H9 (cell line): ENCODE measurements at regions not wholly inside any gene's neighbourhood (a gene's known extent, or its start where the extent isn't known, plus 50 kb on each side); places are given as distances from the start of the nearest gene placed in this dataset.

ENCODE experiments used
- DNase-seq: peaks from one replicate; pipeline ENCODE4 v3.0.0-alpha.2; 2017
- H2AFZ ChIP-seq: one replicate; pipeline ENCODE4 v1.6.1; 2013; ENCODE audit warnings: mild to moderate bottlenecking, low read length, control low read depth, moderate library complexity
- H2AK5ac ChIP-seq: 2 replicates; pipeline ENCODE4 v1.6.1; 2013; ENCODE audit warnings: low read length, control low read depth, mixed read lengths; ENCODE audit not compliant: insufficient read length
- H2BK120ac ChIP-seq: one replicate; pipeline ENCODE4 v1.6.1; 2013; ENCODE audit warnings: low read depth, mild to moderate bottlenecking, low read length, control low read depth, inconsistent platforms; ENCODE audit not compliant: poor library complexity, severe bottlenecking
- H2BK12ac ChIP-seq: 2 replicates; pipeline ENCODE4 v1.6.1; 2013; ENCODE audit warnings: low read length, control low read depth, mixed read lengths, low read depth; ENCODE audit not compliant: insufficient read length
- H2BK15ac ChIP-seq: 2 replicates; pipeline ENCODE4 v1.6.1; 2013; ENCODE audit warnings: low read depth, low read length, control low read depth
- H2BK20ac ChIP-seq: one replicate; pipeline ENCODE4 v1.6.1; 2013; ENCODE audit warnings: low read depth, mild to moderate bottlenecking, low read length, control low read depth, inconsistent platforms; ENCODE audit not compliant: poor library complexity, severe bottlenecking
- H2BK5ac ChIP-seq: 2 replicates; pipeline ENCODE4 v1.6.1; 2013; ENCODE audit warnings: low read length, control low read depth, mixed read lengths; ENCODE audit not compliant: insufficient read length
- H3K14ac ChIP-seq: 2 replicates; pipeline ENCODE4 v1.6.1; 2013; ENCODE audit warnings: low read length, control low read depth; ENCODE audit not compliant: insufficient read depth
- H3K18ac ChIP-seq: 2 replicates; pipeline ENCODE4 v1.6.1; 2013; ENCODE audit warnings: low read depth, mild to moderate bottlenecking, mixed read lengths, low read length, control low read depth; ENCODE audit not compliant: insufficient read length
- H3K23ac ChIP-seq: 2 replicates; pipeline ENCODE4 v1.6.1; 2013; ENCODE audit warnings: low read length, control low read depth, mixed read lengths, low read depth; ENCODE audit not compliant: insufficient read length
- H3K23me2 ChIP-seq: 2 replicates; pipeline ENCODE4 v1.6.1; 2013; ENCODE audit warnings: low read depth, mild to moderate bottlenecking, mixed read lengths, low read length, control low read depth; ENCODE audit not compliant: insufficient read length, poor library complexity, severe bottlenecking
- H3K27ac ChIP-seq: 2 replicates; pipeline ENCODE4 v1.5.1; 2013; ENCODE audit warnings: low read length, control low read depth, mixed read lengths, low read depth; ENCODE audit not compliant: insufficient read length
- H3K27me3 ChIP-seq: 2 replicates; pipeline ENCODE4 v1.6.1; 2013; ENCODE audit warnings: low read length, control low read depth, inconsistent platforms; ENCODE audit not compliant: insufficient read depth
- H3K4ac ChIP-seq: 2 replicates; pipeline ENCODE4 v1.6.1; 2013; ENCODE audit warnings: low read depth, mild to moderate bottlenecking, control low read depth, inconsistent platforms, low read length, moderate library complexity
- H3K4me1 ChIP-seq: 2 replicates; pipeline ENCODE4 v1.6.1; 2013; ENCODE audit warnings: low read length, control low read depth, inconsistent platforms; ENCODE audit not compliant: insufficient read depth
- H3K4me2 ChIP-seq: 2 replicates; pipeline ENCODE4 v1.6.1; 2013; ENCODE audit warnings: low read length, control low read depth, mixed read lengths; ENCODE audit not compliant: insufficient read length, insufficient read depth
- H3K56ac ChIP-seq: 2 replicates; pipeline ENCODE4 v1.6.1; 2013; ENCODE audit warnings: low read depth, mild to moderate bottlenecking, mixed read lengths, low read length, control low read depth; ENCODE audit not compliant: insufficient read length
- H3K79me1 ChIP-seq: 2 replicates; pipeline ENCODE4 v1.6.1; 2013; ENCODE audit warnings: low read depth, mild to moderate bottlenecking, moderate library complexity, low read length, control low read depth, inconsistent platforms; ENCODE audit not compliant: insufficient read depth, poor library complexity, severe bottlenecking
- H3K79me2 ChIP-seq: 2 replicates; pipeline ENCODE4 v1.6.1; 2013; ENCODE audit warnings: low read length, control low read depth, inconsistent platforms; ENCODE audit not compliant: insufficient read depth
- H3K9ac ChIP-seq: 2 replicates; pipeline ENCODE4 v1.6.1; 2013; ENCODE audit warnings: low read length, control low read depth, mixed read lengths; ENCODE audit not compliant: insufficient read length; ENCODE audit errors: extremely low read depth
- H3K9me3 ChIP-seq: one replicate; pipeline ENCODE4 v1.6.1; 2013; ENCODE audit warnings: low read depth, low read length, inconsistent platforms; ENCODE audit not compliant: control insufficient read depth
- H3T11ph ChIP-seq: one replicate; pipeline ENCODE4 v1.6.1; 2013; ENCODE audit warnings: mild to moderate bottlenecking, low read length, control low read depth, inconsistent platforms
- H4K20me1 ChIP-seq: one replicate; pipeline ENCODE4 v1.6.1; 2013; ENCODE audit not compliant: control insufficient read depth, insufficient read length, insufficient read depth
- H4K5ac ChIP-seq: 2 replicates; pipeline ENCODE4 v1.6.1; 2013; ENCODE audit warnings: low read depth, mild to moderate bottlenecking, mixed read lengths, low read length, control low read depth; ENCODE audit not compliant: insufficient read length
- H4K8ac ChIP-seq: replicated peaks from 2 replicates; pipeline ENCODE4 v1.6.1; 2013; ENCODE audit warnings: low read length, control low read depth, mixed read lengths, low read depth; ENCODE audit not compliant: insufficient read length
- H4K91ac ChIP-seq: 2 replicates; pipeline ENCODE4 v1.6.1; 2013; ENCODE audit warnings: low read depth, mild to moderate bottlenecking, moderate library complexity, mixed read lengths, low read length, control low read depth; ENCODE audit not compliant: insufficient read length
- H3K27ac Mint-ChIP-seq, 3 experiments: 2 replicates in 2 of 3; 3 replicates in 1 of 3; pipeline ENCODE4 v1.8.0; 2020 to 2021; ENCODE audit warnings: mixed read lengths in 3 of 3, mild to moderate bottlenecking in 1 of 3, moderate library complexity in 1 of 3
- H3K27me3 Mint-ChIP-seq: 2 replicates; pipeline ENCODE4 v1.8.0; 2021; ENCODE audit warnings: low read depth, mild to moderate bottlenecking, moderate library complexity, mixed read lengths
- H3K36me3 Mint-ChIP-seq, 3 experiments: 2 replicates in 2 of 3; 3 replicates in 1 of 3; pipeline ENCODE4 v1.8.0; 2020 to 2021; ENCODE audit warnings: low read depth in 3 of 3, mixed read lengths in 3 of 3; ENCODE audit not compliant: insufficient read depth in 1 of 3
- H3K4me1 Mint-ChIP-seq, 2 experiments: 2 replicates each; pipeline ENCODE4 v1.8.0; 2020; ENCODE audit warnings: mixed read lengths in 2 of 2
- H3K4me3 Mint-ChIP-seq, 2 experiments: 2 replicates in 1 of 2; 3 replicates in 1 of 2; pipeline ENCODE4 v1.8.0; 2020 to 2021; ENCODE audit warnings: mild to moderate bottlenecking in 2 of 2, mixed read lengths in 2 of 2, moderate library complexity in 1 of 2
- H3K9me3 Mint-ChIP-seq, 2 experiments: 2 replicates in 1 of 2; 3 replicates in 1 of 2; pipeline ENCODE4 v1.8.0; 2020; ENCODE audit warnings: mild to moderate bottlenecking in 2 of 2, mixed read lengths in 2 of 2, moderate library complexity in 1 of 2
- WGBS: extraction: QIAGEN DNeasy Blood & Tissue Kit; methylation state at CpG from one replicate; pipeline ENCODE4 v1.1.7; 2013; ENCODE audit warnings: missing lambda C conversion rate, low lambda C conversion rate, mixed read lengths; ENCODE audit not compliant: insufficient read length; ENCODE audit errors: extremely low coverage; 5-methylcytosine and 5-hydroxymethylcytosine counted together
- TF ChIP-seq, protein P1 (sequence below): fragments of 200-600 bp; sonication (generic); conservative IDR thresholded peaks from 3 replicates; pipeline ENCODE4 v1.8.0; 2021; ENCODE audit warnings: antibody characterized with exemption, mild to moderate bottlenecking

DNA sequence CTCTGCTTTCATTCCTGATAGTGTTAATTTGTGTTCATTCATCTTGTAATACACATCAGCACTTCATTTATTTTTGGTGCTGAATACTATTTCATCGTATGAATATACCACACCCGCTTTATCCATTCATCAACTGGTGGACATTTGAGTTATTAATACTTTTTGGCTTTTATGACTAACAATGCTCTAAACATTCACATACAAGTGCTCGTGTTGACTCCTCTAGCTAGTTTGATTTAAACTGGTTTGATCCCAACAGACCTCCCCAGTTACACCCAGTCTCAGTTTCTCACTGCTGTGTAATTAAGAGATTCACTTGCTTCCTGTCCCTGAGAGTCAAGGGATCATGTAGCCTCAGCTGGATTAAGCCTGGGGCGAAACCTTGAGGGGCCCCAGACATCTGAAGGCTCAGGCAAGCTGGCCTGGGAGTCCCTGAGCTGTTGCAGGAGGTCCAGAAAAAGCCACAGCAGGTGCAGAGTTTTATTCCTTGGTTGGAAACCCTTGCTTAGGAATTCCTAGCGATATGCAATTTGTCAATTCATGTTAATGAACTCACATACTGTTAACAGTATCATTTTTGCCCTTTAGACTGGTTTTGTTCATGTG is 52.8 kb upstream of the CLDN24 start:
- Histone ChIP-seq H3K27ac (no peak overlapping the region), H3K79me2 (no peaks in the 10 kb centered on the region), H4K91ac (no peak overlapping the region), H2BK15ac (no peak overlapping the region), H3K9ac (no peak overlapping the region), H3K4ac (no peak overlapping the region), H3K23ac (no peak overlapping the region), H3T11ph (no peak overlapping the region), H3K4me1 (no peaks in the 10 kb centered on the region), H3K14ac (no peak overlapping the region), H3K4me2 (no peak overlapping the region), H3K18ac (no peak overlapping the region), H2BK120ac (no peak overlapping the region), H2AK5ac (no peak overlapping the region), H3K23me2 (no peaks in the 10 kb centered on the region), H3K56ac (no peak overlapping the region), H3K79me1 (no peaks in the 10 kb centered on the region), H2BK12ac (no peak overlapping the region), H3K27me3 (no peaks in the 10 kb centered on the region), H2AFZ (no peak overlapping the region), H4K20me1 (no peaks in the 10 kb centered on the region), H4K5ac (no peak overlapping the region), H3K9me3 (peaks cover 5% of the 10 kb centered on the region), H2BK20ac (no peak overlapping the region), H2BK5ac (no peak overlapping the region), H4K8ac (no peak overlapping the region)
- no CpG with 5 or more reads among the region's 5 CpGs for WGBS
- H3K4me1 Mint-ChIP-seq = peaks cover 5 to 14% of the 10 kb centered on the region in 2 experiments
- H3K27ac Mint-ChIP-seq = no peak overlapping the region
- peaks cover 41 to 47% of the 10 kb centered on the region in 2 experiments for H3K9me3 Mint-ChIP-seq
- TF ChIP-seq, protein P1, sequence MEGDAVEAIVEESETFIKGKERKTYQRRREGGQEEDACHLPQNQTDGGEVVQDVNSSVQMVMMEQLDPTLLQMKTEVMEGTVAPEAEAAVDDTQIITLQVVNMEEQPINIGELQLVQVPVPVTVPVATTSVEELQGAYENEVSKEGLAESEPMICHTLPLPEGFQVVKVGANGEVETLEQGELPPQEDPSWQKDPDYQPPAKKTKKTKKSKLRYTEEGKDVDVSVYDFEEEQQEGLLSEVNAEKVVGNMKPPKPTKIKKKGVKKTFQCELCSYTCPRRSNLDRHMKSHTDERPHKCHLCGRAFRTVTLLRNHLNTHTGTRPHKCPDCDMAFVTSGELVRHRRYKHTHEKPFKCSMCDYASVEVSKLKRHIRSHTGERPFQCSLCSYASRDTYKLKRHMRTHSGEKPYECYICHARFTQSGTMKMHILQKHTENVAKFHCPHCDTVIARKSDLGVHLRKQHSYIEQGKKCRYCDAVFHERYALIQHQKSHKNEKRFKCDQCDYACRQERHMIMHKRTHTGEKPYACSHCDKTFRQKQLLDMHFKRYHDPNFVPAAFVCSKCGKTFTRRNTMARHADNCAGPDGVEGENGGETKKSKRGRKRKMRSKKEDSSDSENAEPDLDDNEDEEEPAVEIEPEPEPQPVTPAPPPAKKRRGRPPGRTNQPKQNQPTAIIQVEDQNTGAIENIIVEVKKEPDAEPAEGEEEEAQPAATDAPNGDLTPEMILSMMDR = no peak
- no peak overlapping the region for H3K4me3 Mint-ChIP-seq
- peaks cover 20 to 27% (median 20%) of the 10 kb centered on the region in 3 experiments for H3K36me3 Mint-ChIP-seq
- peaks cover 4% of the 10 kb centered on the region for H3K27me3 Mint-ChIP-seq
- DNase-seq = no peak
